ENCODE measurements at regions not wholly inside any gene's neighbourhood (a gene's known extent, or its start where the extent isn't known, plus 50 kb on each side); places are given as distances from the start of the nearest gene placed in this dataset.

DNA sequence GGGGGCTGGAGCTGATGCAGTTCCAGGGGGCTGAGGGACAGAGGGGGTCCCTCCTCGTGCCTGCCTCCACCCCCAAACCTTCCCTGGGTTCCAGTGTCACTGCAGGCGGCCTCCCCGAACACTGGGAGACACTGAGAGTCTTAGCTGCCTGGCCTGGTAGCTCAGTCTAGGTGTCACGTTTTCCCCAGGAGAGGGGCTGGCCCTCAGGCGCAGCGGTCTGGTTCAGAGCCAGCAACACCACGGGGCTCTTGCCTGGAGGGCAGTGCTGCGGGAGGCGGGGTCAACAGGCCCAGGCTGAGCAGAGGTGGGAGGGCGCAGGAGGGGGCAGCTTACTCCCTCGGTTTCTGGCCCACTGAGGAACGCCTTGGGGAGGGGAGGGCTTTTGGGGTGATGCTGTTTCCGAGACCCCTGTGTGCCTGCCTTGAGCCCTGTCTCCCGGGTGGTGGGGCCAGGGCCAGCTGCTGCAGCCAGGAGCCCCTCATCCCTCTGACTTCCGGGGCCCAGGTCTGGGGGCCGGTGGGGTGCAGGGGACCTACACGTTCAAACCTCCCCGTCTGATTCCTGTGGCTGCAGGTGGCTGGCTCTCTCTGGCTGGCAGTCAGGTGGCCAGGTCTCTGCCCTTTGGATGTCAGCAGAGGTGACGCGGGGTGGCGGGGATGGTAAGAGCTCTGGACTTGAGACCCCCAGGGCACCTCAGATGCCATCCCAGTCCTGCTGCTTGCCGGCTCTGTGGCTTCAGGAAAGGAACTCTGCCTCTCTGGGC lies 89.3 kb upstream of the GSE1 start:
- Mint-ChIP-seq H3K4me1 (ENCODE audit: low read depth) (peaks cover 50% of the 10 kb centered on the region), H3K27me3 (peaks cover 4% of the 10 kb centered on the region), H3K27ac (peak overlapping the region; percentile 29), H3K36me3 (ENCODE audit: insufficient read depth) (peaks cover 2% of the 10 kb centered on the region), H3K4me3 (ENCODE audit: low read depth) (no peak overlapping the region), H3K9me3 (ENCODE audit: low read depth) (no peaks in the 10 kb centered on the region)
- TF ChIP-seq, protein P1, sequence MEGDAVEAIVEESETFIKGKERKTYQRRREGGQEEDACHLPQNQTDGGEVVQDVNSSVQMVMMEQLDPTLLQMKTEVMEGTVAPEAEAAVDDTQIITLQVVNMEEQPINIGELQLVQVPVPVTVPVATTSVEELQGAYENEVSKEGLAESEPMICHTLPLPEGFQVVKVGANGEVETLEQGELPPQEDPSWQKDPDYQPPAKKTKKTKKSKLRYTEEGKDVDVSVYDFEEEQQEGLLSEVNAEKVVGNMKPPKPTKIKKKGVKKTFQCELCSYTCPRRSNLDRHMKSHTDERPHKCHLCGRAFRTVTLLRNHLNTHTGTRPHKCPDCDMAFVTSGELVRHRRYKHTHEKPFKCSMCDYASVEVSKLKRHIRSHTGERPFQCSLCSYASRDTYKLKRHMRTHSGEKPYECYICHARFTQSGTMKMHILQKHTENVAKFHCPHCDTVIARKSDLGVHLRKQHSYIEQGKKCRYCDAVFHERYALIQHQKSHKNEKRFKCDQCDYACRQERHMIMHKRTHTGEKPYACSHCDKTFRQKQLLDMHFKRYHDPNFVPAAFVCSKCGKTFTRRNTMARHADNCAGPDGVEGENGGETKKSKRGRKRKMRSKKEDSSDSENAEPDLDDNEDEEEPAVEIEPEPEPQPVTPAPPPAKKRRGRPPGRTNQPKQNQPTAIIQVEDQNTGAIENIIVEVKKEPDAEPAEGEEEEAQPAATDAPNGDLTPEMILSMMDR (IDR thresholded peaks at IDR 0.05; ENCODE audit: unreplicated experiment), result no peak
- no peak for DNase-seq (ENCODE audit: low spot score, unreplicated experiment)

- H3K4me1 Mint-ChIP-seq (ENCODE audit: low read depth), result peaks cover 51% of the 10 kb centered on the region
- TF ChIP-seq, protein P1 (IDR thresholded peaks at IDR 0.05; ENCODE audit: unreplicated experiment), result no peak
- H3K36me3 Mint-ChIP-seq (ENCODE audit: insufficient read depth), result peaks cover 2% of the 10 kb centered on the region
- no peaks in the 10 kb centered on the region for H3K9me3 Mint-ChIP-seq (ENCODE audit: low read depth)
- no peak for DNase-seq (ENCODE audit: low spot score, unreplicated experiment)
- no peak overlapping the region for H3K4me3 Mint-ChIP-seq (ENCODE audit: low read depth)
- peak overlapping the region; percentile 29 for H3K27ac Mint-ChIP-seq
- peaks cover 4% of the 10 kb centered on the region for H3K27me3 Mint-ChIP-seq
Observed at GRCh38 chr16:85524365-85524629, 88.8 kb upstream of the GSE1 start.

DNA sequence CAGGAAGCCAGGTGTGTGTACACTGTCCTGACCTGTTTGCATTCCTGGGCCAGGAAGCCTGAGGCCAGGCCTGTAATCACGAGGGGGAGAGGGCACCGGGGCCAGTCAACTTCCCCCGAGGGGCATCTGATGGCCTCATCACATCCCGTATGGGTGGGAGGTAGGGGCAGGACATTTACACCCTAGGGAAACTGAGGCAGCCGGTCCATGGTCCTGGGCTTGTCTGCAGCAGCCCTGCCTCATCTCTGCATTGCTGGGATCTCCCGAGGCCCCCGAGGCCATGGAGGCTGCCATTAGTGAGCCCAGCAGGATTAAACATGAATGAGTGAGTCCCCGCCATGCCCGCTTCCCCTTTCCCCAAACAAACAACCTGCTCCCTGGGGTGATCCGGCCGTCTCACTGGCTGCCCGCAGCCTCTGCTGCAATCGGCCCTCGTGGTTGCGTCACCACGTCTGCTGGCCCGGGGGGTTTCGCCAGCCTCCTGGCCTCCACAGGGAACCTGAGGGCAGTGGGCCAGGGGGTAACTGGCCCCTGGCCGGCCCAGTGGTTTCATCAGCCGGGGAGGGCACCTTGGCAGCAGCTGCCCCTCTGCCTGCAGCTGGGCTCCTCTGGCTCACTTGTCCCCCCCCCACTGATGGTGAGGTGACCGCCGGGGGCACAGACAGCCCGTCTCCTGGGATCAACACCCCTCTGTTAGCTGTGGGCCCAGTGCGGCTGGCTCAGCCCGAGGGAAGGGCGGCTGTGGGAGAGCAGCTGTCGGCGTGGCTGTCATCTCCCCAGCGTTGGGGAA lies 88.3 kb upstream of the GSE1 start:
- H3K27ac Mint-ChIP-seq, result peak overlapping the region; percentile 29
- H3K9me3 Mint-ChIP-seq (ENCODE audit: low read depth), result no peaks in the 10 kb centered on the region
- no peaks in the 10 kb centered on the region for H3K36me3 Mint-ChIP-seq (ENCODE audit: insufficient read depth)
- TF ChIP-seq, protein P1 (IDR thresholded peaks at IDR 0.05; ENCODE audit: unreplicated experiment), result no peak
- peaks cover 4% of the 10 kb centered on the region for H3K27me3 Mint-ChIP-seq
- peaks cover 51% of the 10 kb centered on the region for H3K4me1 Mint-ChIP-seq (ENCODE audit: low read depth)
- H3K4me3 Mint-ChIP-seq (ENCODE audit: low read depth), result no peak overlapping the region
- DNase-seq (ENCODE audit: low spot score, unreplicated experiment), result no peak

GRCh38 chr16:85525420-85526184 lies 87.5 kb upstream of the GSE1 start:
- Mint-ChIP-seq H3K27ac (no peak overlapping the region), H3K36me3 (ENCODE audit: insufficient read depth) (no peaks in the 10 kb centered on the region), H3K9me3 (ENCODE audit: low read depth) (no peaks in the 10 kb centered on the region), H3K27me3 (peaks cover 7% of the 10 kb centered on the region), H3K4me3 (ENCODE audit: low read depth) (no peak overlapping the region), H3K4me1 (ENCODE audit: low read depth) (peaks cover 52% of the 10 kb centered on the region)
- TF ChIP-seq, protein P1 (IDR thresholded peaks at IDR 0.05; ENCODE audit: unreplicated experiment), result no peak
- DNase-seq (ENCODE audit: low spot score, unreplicated experiment), result no peak
